ENCODE measurements at regions not wholly inside any gene's neighbourhood (a gene's known extent, or its start where the extent isn't known, plus 50 kb on each side); places are given as distances from the start of the nearest gene placed in this dataset.

- no peaks in the 10 kb centered on the region for H4K20me1 ChIP-seq (ENCODE audit: insufficient read depth, low read length)
- Mint-ChIP-seq H3K27ac (ENCODE audit: unreplicated experiment) (no peak overlapping the region), H3K4me3 (ENCODE audit: unreplicated experiment) (no peak overlapping the region), H3K36me3 (ENCODE audit: low read depth, unreplicated experiment) (no peaks in the 10 kb centered on the region), H3K4me1 (ENCODE audit: low read depth, unreplicated experiment) (no peaks in the 10 kb centered on the region), H3K9me3 (ENCODE audit: unreplicated experiment) (peaks cover 3% of the 10 kb centered on the region), H3K27me3 (ENCODE audit: low read depth, unreplicated experiment) (no peaks in the 10 kb centered on the region)
- no peaks in the 10 kb centered on the region for H3K36me3 ChIP-seq (ENCODE audit: insufficient read depth, low read length)
- FAIRE-seq, result no peak
- no peaks in the 10 kb centered on the region for H3K9me3 ChIP-seq (ENCODE audit: insufficient read depth, low read depth, low read length)
- TF ChIP-seq EZH2 (IDR thresholded peaks at IDR 0.05; ENCODE audit: insufficient read depth, low read length), result no peak
- no peak for TF ChIP-seq CTCF (IDR thresholded peaks at IDR 0.05; ENCODE audit: insufficient read depth, low read depth, low read length)
- no peaks in the 10 kb centered on the region for H3K27me3 ChIP-seq (ENCODE audit: insufficient read depth, low read length)
- H3K79me2 ChIP-seq (ENCODE audit: insufficient read depth, low read length), result no peaks in the 10 kb centered on the region
- H3K4me2 ChIP-seq (ENCODE audit: low read length), result no peak overlapping the region
- no peak overlapping the region for H2AFZ ChIP-seq (ENCODE audit: low read depth, low read length)
- no peak for DNase-seq (ENCODE audit: low read depth)
- H3K9ac ChIP-seq (ENCODE audit: low read length), result no peak overlapping the region
- no peaks in the 10 kb centered on the region for H3K4me1 ChIP-seq (ENCODE audit: insufficient read depth, low read length)
- H3K27ac ChIP-seq (ENCODE audit: low read depth, low read length), result no peak overlapping the region
- no peak overlapping the region for H3K4me3 ChIP-seq (ENCODE audit: insufficient read depth, low read depth, low read length)
Observed at GRCh38 chr1:221149111-221149510, 269.9 kb downstream of the HLX start.

GRCh38 chr1:221149555-221150075, 270.4 kb downstream of the HLX start:
- DNase-seq (ENCODE audit: low read depth) (no peak), FAIRE-seq (no peak)
- no peaks in the 10 kb centered on the region for H3K36me3 ChIP-seq (ENCODE audit: insufficient read depth, low read length)
- Mint-ChIP-seq H3K9me3 (ENCODE audit: unreplicated experiment) (peaks cover 3% of the 10 kb centered on the region), H3K27me3 (ENCODE audit: low read depth, unreplicated experiment) (no peaks in the 10 kb centered on the region), H3K4me1 (ENCODE audit: low read depth, unreplicated experiment) (no peaks in the 10 kb centered on the region), H3K4me3 (ENCODE audit: unreplicated experiment) (no peak overlapping the region), H3K36me3 (ENCODE audit: low read depth, unreplicated experiment) (no peaks in the 10 kb centered on the region), H3K27ac (ENCODE audit: unreplicated experiment) (no peak overlapping the region)
- TF ChIP-seq CTCF (IDR thresholded peaks at IDR 0.05; ENCODE audit: insufficient read depth, low read depth, low read length), result no peak
- no peak for TF ChIP-seq EZH2 (IDR thresholded peaks at IDR 0.05; ENCODE audit: insufficient read depth, low read length)
- H3K27ac ChIP-seq (ENCODE audit: low read depth, low read length), result no peak overlapping the region
- H3K4me2 ChIP-seq (ENCODE audit: low read length), result no peak overlapping the region
- no peaks in the 10 kb centered on the region for H4K20me1 ChIP-seq (ENCODE audit: insufficient read depth, low read length)
- no peak overlapping the region for H2AFZ ChIP-seq (ENCODE audit: low read depth, low read length)
- no peak overlapping the region for H3K4me3 ChIP-seq (ENCODE audit: insufficient read depth, low read depth, low read length)
- no peaks in the 10 kb centered on the region for H3K27me3 ChIP-seq (ENCODE audit: insufficient read depth, low read length)
- H3K4me1 ChIP-seq (ENCODE audit: insufficient read depth, low read length), result no peaks in the 10 kb centered on the region
- H3K79me2 ChIP-seq (ENCODE audit: insufficient read depth, low read length), result no peaks in the 10 kb centered on the region
- H3K9me3 ChIP-seq (ENCODE audit: insufficient read depth, low read depth, low read length), result no peaks in the 10 kb centered on the region
- no peak overlapping the region for H3K9ac ChIP-seq (ENCODE audit: low read length)

GRCh38 chr1:221150996-221151395, 271.8 kb downstream of the HLX start:
- no peaks in the 10 kb centered on the region for H3K36me3 Mint-ChIP-seq (ENCODE audit: low read depth, unreplicated experiment)
- Histone ChIP-seq H3K79me2 (ENCODE audit: insufficient read depth, low read length) (no peaks in the 10 kb centered on the region), H3K27ac (ENCODE audit: low read depth, low read length) (no peak overlapping the region), H4K20me1 (ENCODE audit: insufficient read depth, low read length) (no peaks in the 10 kb centered on the region), H3K4me1 (ENCODE audit: insufficient read depth, low read length) (no peaks in the 10 kb centered on the region), H3K4me2 (ENCODE audit: low read length) (no peak overlapping the region), H3K9me3 (ENCODE audit: insufficient read depth, low read depth, low read length) (no peaks in the 10 kb centered on the region), H3K9ac (ENCODE audit: low read length) (no peak overlapping the region), H2AFZ (ENCODE audit: low read depth, low read length) (no peak overlapping the region), H3K36me3 (ENCODE audit: insufficient read depth, low read length) (no peaks in the 10 kb centered on the region), H3K4me3 (ENCODE audit: insufficient read depth, low read depth, low read length) (no peak overlapping the region), H3K27me3 (ENCODE audit: insufficient read depth, low read length) (no peaks in the 10 kb centered on the region)
- H3K4me1 Mint-ChIP-seq (ENCODE audit: low read depth, unreplicated experiment), result no peaks in the 10 kb centered on the region
- no peaks in the 10 kb centered on the region for H3K27me3 Mint-ChIP-seq (ENCODE audit: low read depth, unreplicated experiment)
- no peak for FAIRE-seq
- H3K4me3 Mint-ChIP-seq (ENCODE audit: unreplicated experiment), result no peak overlapping the region
- no peak overlapping the region for H3K27ac Mint-ChIP-seq (ENCODE audit: unreplicated experiment)
- no peak for TF ChIP-seq EZH2 (IDR thresholded peaks at IDR 0.05; ENCODE audit: insufficient read depth, low read length)
- TF ChIP-seq CTCF (IDR thresholded peaks at IDR 0.05; ENCODE audit: insufficient read depth, low read depth, low read length), result no peak
- H3K9me3 Mint-ChIP-seq (ENCODE audit: unreplicated experiment), result peaks cover 3% of the 10 kb centered on the region
- no peak for DNase-seq (ENCODE audit: low read depth)

Data from astrocyte (in vitro differentiated cells and primary cell).